GM23338 (cell line): ENCODE measurements at regions not wholly inside any gene's neighbourhood (a gene's known extent, or its start where the extent isn't known, plus 50 kb on each side); places are given as distances from the start of the nearest gene placed in this dataset.
A peak's percentile ranks its signal among the peaks of the same experiment; 100 is the strongest.

Source experiments
- ATAC-seq: fragments of 200-7000 bp; cut with Tn5 transposase; 3 replicates; pipeline ENCODE4 v1.9.1; 2020
- DNase-seq: peaks from one replicate; pipeline ENCODE4 v3.0.0-alpha.2; 2015; ENCODE audit warnings: low spot score
- H2AFZ ChIP-seq: fragments of 200-600 bp; sonication (generic); 2 replicates; pipeline ENCODE4 v1.8.0; 2016; ENCODE audit warnings: antibody characterized with exemption, mild to moderate bottlenecking, moderate library complexity
- H3F3A ChIP-seq: fragments of 200-600 bp; sonication (generic); replicated peaks from 2 replicates; pipeline ENCODE4 v1.8.0; 2017; ENCODE audit warnings: antibody characterized with exemption, mixed run types, low read depth
- H3K27ac ChIP-seq: fragments of 200-600 bp; sonication (generic); 2 replicates; pipeline ENCODE4 v1.6.1; 2016; ENCODE audit warnings: low read depth
- H3K27me3 ChIP-seq: fragments of 200-600 bp; sonication (generic); 2 replicates; pipeline ENCODE4 v1.8.0; 2016; ENCODE audit warnings: mild to moderate bottlenecking, mixed run types, moderate library complexity; ENCODE audit not compliant: insufficient read depth
- H3K36me3 ChIP-seq: fragments of 200-600 bp; sonication (generic); 2 replicates; pipeline ENCODE4 v1.8.0; 2016; ENCODE audit warnings: mild to moderate bottlenecking; ENCODE audit not compliant: insufficient read depth
- H3K4me1 ChIP-seq: fragments of 200-600 bp; sonication (generic); 2 replicates; pipeline ENCODE4 v1.8.0; 2016; ENCODE audit warnings: mild to moderate bottlenecking, moderate library complexity; ENCODE audit not compliant: insufficient read depth
- H3K4me2 ChIP-seq: fragments of 200-600 bp; sonication (generic); 2 replicates; pipeline ENCODE4 v1.7.1; 2017; ENCODE audit warnings: mixed run types
- H3K4me3 ChIP-seq: fragments of 200-600 bp; sonication (generic); 2 replicates; pipeline ENCODE4 v1.6.1; 2016; ENCODE audit warnings: mixed run types
- H3K79me2 ChIP-seq: fragments of 200-600 bp; sonication (generic); replicated peaks from 2 replicates; pipeline ENCODE4 v1.8.0; 2017; ENCODE audit warnings: mild to moderate bottlenecking; ENCODE audit not compliant: insufficient read depth
- H3K9me2 ChIP-seq: fragments of 200-600 bp; sonication (generic); 2 replicates; pipeline ENCODE4 v1.8.0; 2017; ENCODE audit not compliant: insufficient read depth
- H4K20me1 ChIP-seq: fragments of 200-600 bp; sonication (generic); replicated peaks from 2 replicates; pipeline ENCODE4 v1.8.0; 2017; ENCODE audit warnings: mild to moderate bottlenecking; ENCODE audit not compliant: insufficient read depth
- H3K27ac Mint-ChIP-seq: 2 replicates; pipeline ENCODE4 v1.8.0; 2020; ENCODE audit warnings: inconsistent platforms, mild to moderate bottlenecking, moderate library complexity, mixed read lengths
- H3K27me3 Mint-ChIP-seq: 3 replicates; pipeline ENCODE4 v1.8.0; 2022; ENCODE audit warnings: low read depth, mild to moderate bottlenecking, moderate library complexity, mixed read lengths, inconsistent platforms; ENCODE audit not compliant: insufficient read depth, poor library complexity
- H3K36me3 Mint-ChIP-seq: 3 replicates; pipeline ENCODE4 v1.8.0; 2021; ENCODE audit warnings: low read depth, mild to moderate bottlenecking, inconsistent platforms, moderate library complexity, mixed read lengths
- H3K4me1 Mint-ChIP-seq: 3 replicates; pipeline ENCODE4 v1.8.0; 2020; ENCODE audit warnings: mild to moderate bottlenecking, inconsistent platforms, mixed read lengths
- H3K4me3 Mint-ChIP-seq: 3 replicates; pipeline ENCODE4 v1.8.0; 2021; ENCODE audit warnings: moderate library complexity, mild to moderate bottlenecking, inconsistent platforms, mixed read lengths
- H3K9me3 Mint-ChIP-seq: 3 replicates; pipeline ENCODE4 v1.8.0; 2020; ENCODE audit warnings: moderate library complexity, mild to moderate bottlenecking, inconsistent platforms, mixed read lengths
- CTCF ChIP-seq, 2 experiments: fragments of 200-600 bp in 1 of 2; sonication (generic) in 1 of 2; conservative IDR thresholded peaks; 2 replicates each; pipeline versions ENCODE4 v1.5.1 to v1.6.1; 2016 to 2017; ENCODE audit warnings: antibody characterized with exemption in 2 of 2, low read depth in 2 of 2, mild to moderate bottlenecking in 2 of 2, moderate library complexity in 1 of 2
- EZH2phosphoT487 ChIP-seq: fragments of 200-600 bp; sonication (generic); IDR thresholded peaks from one replicate; pipeline ENCODE4 v1.8.1; 2018; ENCODE audit warnings: antibody characterized with exemption; ENCODE audit not compliant: unreplicated experiment
- JUNB ChIP-seq: IDR thresholded peaks from one replicate; pipeline ENCODE4 v1.6.1; 2016; ENCODE audit warnings: antibody characterized with exemption; ENCODE audit not compliant: unreplicated experiment
- NANOG ChIP-seq: IDR thresholded peaks from 2 replicates; pipeline ENCODE4 v1.6.1; 2016; ENCODE audit warnings: antibody characterized with exemption, borderline replicate concordance
- POLR2AphosphoS5 ChIP-seq: IDR thresholded peaks from 2 replicates; pipeline ENCODE4 v1.6.1; 2016; ENCODE audit warnings: antibody characterized with exemption, low read depth
- ZNF331 ChIP-seq: fragments of 250-450 bp; sonication (Bioruptor Pico); IDR thresholded peaks from 2 replicates; pipeline ENCODE4 v1.5.0; 2020; ENCODE audit warnings: low read depth, mild to moderate bottlenecking, moderate library complexity
- TF ChIP-seq, protein P1 (sequence below): IDR thresholded peaks from one replicate; pipeline ENCODE4 v1.6.1; 2018; ENCODE audit warnings: antibody characterized with exemption; ENCODE audit not compliant: unreplicated experiment
- TF ChIP-seq, protein P2 (sequence below): IDR thresholded peaks from 2 replicates; pipeline ENCODE4 v1.6.1; 2016; ENCODE audit warnings: antibody characterized with exemption

- Histone ChIP-seq H2AFZ (0 out of 2 replicates have a peak overlapping the region, but pooled peaks have one; percentile 28), H3K4me1 (peaks cover 8% of the 10 kb centered on the region; the same call in 1 of the 2 replicates), H3K27me3 (no peaks in the 10 kb centered on the region), H3K9me2 (0 out of 2 replicates have a peak, but pooled peaks cover 3% of the 10 kb centered on the region), H3K79me2 (no peaks in the 10 kb centered on the region), H3K36me3 (no peaks in the 10 kb centered on the region), H3K4me3 (no peak overlapping the region), H4K20me1 (no peaks in the 10 kb centered on the region), H3K27ac (no peak overlapping the region), H3F3A (no peaks in the 10 kb centered on the region), H3K4me2 (no peak overlapping the region)
- Mint-ChIP-seq H3K4me3 (no peak overlapping the region), H3K4me1 (peaks cover 2% of the 10 kb centered on the region; the same call in 1 of the 3 replicates), H3K27ac (no peak overlapping the region), H3K36me3 (0 out of 3 replicates have a peak, but pooled peaks cover 4% of the 10 kb centered on the region), H3K27me3 (peaks cover 3% of the 10 kb centered on the region), H3K9me3 (peaks cover 53% of the 10 kb centered on the region)
- DNase-seq, result peak; percentile 31
- no peak for ATAC-seq
- TF ChIP-seq POLR2AphosphoS5 (no peak), CTCF (conservative IDR thresholded peaks at IDR 0.05; ENCODE audit: low read depth in 2 of 2) (peak in 1 of 2 experiments; percentile 34; a peak in 1 of 4 replicates)
Observed at GRCh38 chr22:34588871-34589545, 476.9 kb upstream of the ISX start.

DNA sequence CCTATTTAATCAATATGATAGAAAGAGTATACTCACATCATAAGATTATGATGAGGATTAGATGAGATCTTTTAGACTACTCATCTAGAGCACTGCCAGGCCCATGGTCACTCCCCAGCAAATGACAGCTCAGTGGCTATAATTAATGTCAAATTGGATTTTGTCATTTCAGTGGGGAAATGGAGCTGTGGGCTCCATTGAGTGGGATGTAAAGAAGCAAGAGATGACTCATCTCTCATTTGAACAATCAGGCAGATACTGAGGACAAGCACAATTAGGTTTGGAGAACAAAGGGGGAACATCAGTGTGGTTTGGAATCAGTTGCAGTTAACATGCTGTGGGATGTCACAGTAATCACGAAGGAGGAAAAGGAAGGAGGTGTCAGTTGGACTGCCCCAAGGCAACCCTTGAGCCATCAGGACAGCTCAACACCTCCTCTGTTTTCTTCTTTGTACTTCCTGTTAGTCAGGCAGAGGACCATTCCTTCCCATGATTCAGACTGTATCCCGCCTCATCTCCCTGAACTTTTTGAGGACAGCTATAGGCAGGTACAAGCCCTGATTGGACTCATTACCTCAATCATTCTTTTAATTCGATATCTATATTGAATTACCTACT lies 473.7 kb upstream of the ISX start:
- peaks cover 7% of the 10 kb centered on the region; the same call in 1 of the 2 replicates for H3K9me2 ChIP-seq
- ATAC-seq (no peak), DNase-seq (no peak)
- peaks cover 57% of the 10 kb centered on the region for H3K9me3 Mint-ChIP-seq
- H3K4me1 ChIP-seq, result no peaks in the 10 kb centered on the region
- peaks cover 3% of the 10 kb centered on the region for H3K27me3 Mint-ChIP-seq
- no peak overlapping the region for H2AFZ ChIP-seq
- no peak overlapping the region for H3K27ac Mint-ChIP-seq
- no peaks in the 10 kb centered on the region for H3K79me2 ChIP-seq
- no peaks in the 10 kb centered on the region for H3F3A ChIP-seq
- H3K36me3 Mint-ChIP-seq, result 0 out of 3 replicates have a peak, but pooled peaks cover 4% of the 10 kb centered on the region
- no peak overlapping the region for H3K27ac ChIP-seq
- no peak overlapping the region for H3K4me3 Mint-ChIP-seq
- H3K4me3 ChIP-seq, result no peak overlapping the region
- no peaks in the 10 kb centered on the region for H4K20me1 ChIP-seq
- H3K36me3 ChIP-seq, result no peaks in the 10 kb centered on the region
- H3K4me2 ChIP-seq, result no peak overlapping the region
- no peaks in the 10 kb centered on the region; the same call in 2 of the 3 replicates for H3K4me1 Mint-ChIP-seq
- no peaks in the 10 kb centered on the region for H3K27me3 ChIP-seq
- TF ChIP-seq EZH2phosphoT487 (no peak), JUNB (no peak), ZNF331 (CRISPR knock-in tag) (no peak), NANOG (no peak), CTCF (conservative IDR thresholded peaks at IDR 0.05; ENCODE audit: low read depth in 2 of 2) (no peak), POLR2AphosphoS5 (no peak)
- TF ChIP-seq, protein P1, sequence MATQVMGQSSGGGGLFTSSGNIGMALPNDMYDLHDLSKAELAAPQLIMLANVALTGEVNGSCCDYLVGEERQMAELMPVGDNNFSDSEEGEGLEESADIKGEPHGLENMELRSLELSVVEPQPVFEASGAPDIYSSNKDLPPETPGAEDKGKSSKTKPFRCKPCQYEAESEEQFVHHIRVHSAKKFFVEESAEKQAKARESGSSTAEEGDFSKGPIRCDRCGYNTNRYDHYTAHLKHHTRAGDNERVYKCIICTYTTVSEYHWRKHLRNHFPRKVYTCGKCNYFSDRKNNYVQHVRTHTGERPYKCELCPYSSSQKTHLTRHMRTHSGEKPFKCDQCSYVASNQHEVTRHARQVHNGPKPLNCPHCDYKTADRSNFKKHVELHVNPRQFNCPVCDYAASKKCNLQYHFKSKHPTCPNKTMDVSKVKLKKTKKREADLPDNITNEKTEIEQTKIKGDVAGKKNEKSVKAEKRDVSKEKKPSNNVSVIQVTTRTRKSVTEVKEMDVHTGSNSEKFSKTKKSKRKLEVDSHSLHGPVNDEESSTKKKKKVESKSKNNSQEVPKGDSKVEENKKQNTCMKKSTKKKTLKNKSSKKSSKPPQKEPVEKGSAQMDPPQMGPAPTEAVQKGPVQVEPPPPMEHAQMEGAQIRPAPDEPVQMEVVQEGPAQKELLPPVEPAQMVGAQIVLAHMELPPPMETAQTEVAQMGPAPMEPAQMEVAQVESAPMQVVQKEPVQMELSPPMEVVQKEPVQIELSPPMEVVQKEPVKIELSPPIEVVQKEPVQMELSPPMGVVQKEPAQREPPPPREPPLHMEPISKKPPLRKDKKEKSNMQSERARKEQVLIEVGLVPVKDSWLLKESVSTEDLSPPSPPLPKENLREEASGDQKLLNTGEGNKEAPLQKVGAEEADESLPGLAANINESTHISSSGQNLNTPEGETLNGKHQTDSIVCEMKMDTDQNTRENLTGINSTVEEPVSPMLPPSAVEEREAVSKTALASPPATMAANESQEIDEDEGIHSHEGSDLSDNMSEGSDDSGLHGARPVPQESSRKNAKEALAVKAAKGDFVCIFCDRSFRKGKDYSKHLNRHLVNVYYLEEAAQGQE, result no peak
- TF ChIP-seq, protein P2, sequence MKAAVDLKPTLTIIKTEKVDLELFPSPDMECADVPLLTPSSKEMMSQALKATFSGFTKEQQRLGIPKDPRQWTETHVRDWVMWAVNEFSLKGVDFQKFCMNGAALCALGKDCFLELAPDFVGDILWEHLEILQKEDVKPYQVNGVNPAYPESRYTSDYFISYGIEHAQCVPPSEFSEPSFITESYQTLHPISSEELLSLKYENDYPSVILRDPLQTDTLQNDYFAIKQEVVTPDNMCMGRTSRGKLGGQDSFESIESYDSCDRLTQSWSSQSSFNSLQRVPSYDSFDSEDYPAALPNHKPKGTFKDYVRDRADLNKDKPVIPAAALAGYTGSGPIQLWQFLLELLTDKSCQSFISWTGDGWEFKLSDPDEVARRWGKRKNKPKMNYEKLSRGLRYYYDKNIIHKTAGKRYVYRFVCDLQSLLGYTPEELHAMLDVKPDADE, result no peak
